ENCODE measurements at regions not wholly inside any gene's neighbourhood (a gene's known extent, or its start where the extent isn't known, plus 50 kb on each side); places are given as distances from the start of the nearest gene placed in this dataset.

- 78 to 90% methylated on average over 2 of the region's 2 CpGs for WGBS, 2 donors
- intact Hi-C loops (cut with DNase I; ENCODE audit: low total_unique reads) = no loop called here
- DNase-seq = no peak
- Histone ChIP-seq H3K27ac (no peak overlapping the region), H3K4me3 (no peak overlapping the region), H3K27me3 (no peaks in the 10 kb centered on the region), H3K36me3 (ENCODE audit: low read depth, missing control alignments) (no peaks in the 10 kb centered on the region), H3K4me1 (no peaks in the 10 kb centered on the region), H3K9me3 (no peaks in the 10 kb centered on the region)
- TF ChIP-seq POLR2A (IDR thresholded peaks at IDR 0.05) (no peak), CTCF (IDR thresholded peaks at IDR 0.05) (no peak)
Measured at GRCh38 chr14:62585247-62585646, 460.0 kb downstream of the KCNH5 start.

DNA sequence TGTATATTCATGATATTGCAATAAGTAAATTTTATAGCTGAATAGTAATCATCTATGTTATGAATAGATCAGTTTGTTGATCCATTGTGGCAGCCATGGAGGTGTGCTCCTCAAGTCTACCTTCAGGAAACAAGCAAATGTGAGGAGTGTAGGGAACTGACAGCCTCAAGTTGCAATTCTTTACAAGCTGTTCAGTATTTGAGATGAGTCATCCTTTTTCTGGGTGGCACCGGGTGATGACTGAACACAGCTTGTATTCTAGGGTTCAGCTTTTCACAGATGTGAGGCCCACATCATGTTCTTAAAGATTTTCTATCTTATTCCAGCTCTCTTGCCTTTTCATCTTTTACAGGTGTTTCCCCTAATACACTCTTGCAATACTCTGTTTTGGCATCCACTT is 452.4 kb downstream of the KCNH5 start:
- H3K27ac ChIP-seq = no peak overlapping the region
- no peak overlapping the region for H3K4me3 ChIP-seq
- intact Hi-C loops (cut with DNase I; ENCODE audit: low total_unique reads) = no loop called here
- H3K4me1 ChIP-seq = no peaks in the 10 kb centered on the region
- H3K9me3 ChIP-seq = no peaks in the 10 kb centered on the region
- TF ChIP-seq POLR2A (IDR thresholded peaks at IDR 0.05) (no peak), CTCF (IDR thresholded peaks at IDR 0.05) (no peak)
- WGBS, 2 donors = 88 to 95% methylated on average over 1 of the region's 1 CpG
- DNase-seq = no peak
- no peaks in the 10 kb centered on the region for H3K27me3 ChIP-seq
- no peaks in the 10 kb centered on the region for H3K36me3 ChIP-seq (ENCODE audit: low read depth, missing control alignments)

- Histone ChIP-seq H3K27ac (no peak overlapping the region), H3K27me3 (no peaks in the 10 kb centered on the region), H3K4me1 (no peaks in the 10 kb centered on the region), H3K9me3 (no peaks in the 10 kb centered on the region), H3K36me3 (ENCODE audit: low read depth, missing control alignments) (no peaks in the 10 kb centered on the region), H3K4me3 (no peak overlapping the region)
- intact Hi-C loops (cut with DNase I; ENCODE audit: low total_unique reads) = no loop called here
- 91 to 92% methylated on average over 1 of the region's 1 CpG for WGBS, 2 donors
- TF ChIP-seq POLR2A (IDR thresholded peaks at IDR 0.05) (no peak), CTCF (IDR thresholded peaks at IDR 0.05) (no peak)
- no peak for DNase-seq
Measured at GRCh38 chr14:62597143-62597542, 448.1 kb downstream of the KCNH5 start.

- no peak overlapping the region for H3K27ac ChIP-seq
- DNase-seq = no peak
- no peaks in the 10 kb centered on the region for H3K36me3 ChIP-seq (ENCODE audit: low read depth, missing control alignments)
- intact Hi-C loops (cut with DNase I; ENCODE audit: low total_unique reads) = no loop called here
- no peak overlapping the region for H3K4me3 ChIP-seq
- WGBS, 2 donors = 94% methylated on average over 2 of the region's 2 CpGs
- TF ChIP-seq CTCF (IDR thresholded peaks at IDR 0.05) (no peak), POLR2A (IDR thresholded peaks at IDR 0.05) (no peak)
- H3K27me3 ChIP-seq = no peaks in the 10 kb centered on the region
- no peaks in the 10 kb centered on the region for H3K4me1 ChIP-seq
- no peaks in the 10 kb centered on the region for H3K9me3 ChIP-seq
Measured at GRCh38 chr14:62599616-62600385, 445.5 kb downstream of the KCNH5 start.

- Histone ChIP-seq H3K9me3 (no peaks in the 10 kb centered on the region), H3K4me1 (no peaks in the 10 kb centered on the region), H3K27me3 (no peaks in the 10 kb centered on the region), H3K4me3 (no peak overlapping the region), H3K27ac (no peak overlapping the region), H3K36me3 (ENCODE audit: low read depth, missing control alignments) (no peaks in the 10 kb centered on the region)
- intact Hi-C loops (cut with DNase I; ENCODE audit: low total_unique reads) = no loop called here
- TF ChIP-seq CTCF (IDR thresholded peaks at IDR 0.05) = no peak
- no peak for TF ChIP-seq POLR2A (IDR thresholded peaks at IDR 0.05)
- 81 to 87% methylated on average over 2 of the region's 2 CpGs for WGBS, 2 donors
- no peak for DNase-seq
Measured at GRCh38 chr14:62602712-62603111, 442.5 kb downstream of the KCNH5 start.

All from testis (tissue), 2 donors.